Vagina (tissue), 2 donors: ENCODE measurements at regions not wholly inside any gene's neighbourhood (a gene's known extent, or its start where the extent isn't known, plus 50 kb on each side); places are given as distances from the start of the nearest gene placed in this dataset.
A peak's percentile ranks its signal among the peaks of the same experiment; 100 is the strongest.

Source experiments
- DNase-seq, 2 donors: peaks; one replicate each; pipeline ENCODE4 v3.0.0-alpha.2; 2017; ENCODE audit errors: extremely low spot score in 2 of 2
- H3K27ac ChIP-seq: fragments of 200-600 bp; sonication (generic); one replicate; pipeline ENCODE4 v1.5.1; 2019
- H3K27me3 ChIP-seq: fragments of 200-600 bp; sonication (generic); one replicate; pipeline ENCODE4 v1.5.1; 2019
- H3K36me3 ChIP-seq, 2 donors: fragments of 200-600 bp; sonication (generic); one replicate each; pipeline ENCODE4 v1.5.1; 2017 to 2019
- H3K4me1 ChIP-seq: fragments of 200-600 bp; sonication (generic); one replicate; pipeline ENCODE4 v1.5.1; 2019
- H3K4me3 ChIP-seq, 2 donors: fragments of 200-600 bp; sonication (generic); 1 replicate in 1 of 2; 2 replicates in 1 of 2; pipeline ENCODE4 v1.5.1; 2016 to 2019
- H3K9me3 ChIP-seq: fragments of 200-600 bp; sonication (generic); one replicate; pipeline ENCODE4 v1.5.1; 2019
- POLR2A ChIP-seq, 2 donors: fragments of 450-650 bp; IDR thresholded peaks; one replicate each; pipeline ENCODE4 v1.6.1; 2017; ENCODE audit warnings: antibody characterized with exemption in 2 of 2, mild to moderate bottlenecking in 2 of 2, moderate library complexity in 2 of 2
- POLR2AphosphoS5 ChIP-seq, 2 donors: sonication (generic); formaldehyde crosslinking; IDR thresholded peaks; one replicate each; pipeline ENCODE4 v1.9.0; 2017; ENCODE audit warnings: antibody characterized with exemption in 2 of 2, mild to moderate bottlenecking in 2 of 2, low read depth in 1 of 2; ENCODE audit not compliant: insufficient read depth in 1 of 2
- intact Hi-C: fragments of 100-400 bp; cut with DNase I; formaldehyde crosslinking; loops from one replicate; pipeline ENCODE4 v1.15.1; 2023
- TF ChIP-seq, protein P1 (sequence below), 3 experiments: fragments of 450-650 bp in 2 of 3; fragments of 200-600 bp in 1 of 3; sonication (generic) in 1 of 3; IDR thresholded peaks; one replicate each; pipeline ENCODE4 v1.5.1; 2017 to 2019; ENCODE audit warnings: antibody characterized with exemption in 3 of 3, mild to moderate bottlenecking in 2 of 3, moderate library complexity in 2 of 3

- H3K36me3 ChIP-seq: no peaks in the 10 kb centered on the region
- intact Hi-C loops: no loop called here
- TF ChIP-seq POLR2AphosphoS5 (IDR thresholded peaks at IDR 0.05; ENCODE audit: insufficient read depth in 1 of 2, low read depth in 1 of 2) (no peak), POLR2A (IDR thresholded peaks at IDR 0.05) (no peak)
- TF ChIP-seq, protein P1, sequence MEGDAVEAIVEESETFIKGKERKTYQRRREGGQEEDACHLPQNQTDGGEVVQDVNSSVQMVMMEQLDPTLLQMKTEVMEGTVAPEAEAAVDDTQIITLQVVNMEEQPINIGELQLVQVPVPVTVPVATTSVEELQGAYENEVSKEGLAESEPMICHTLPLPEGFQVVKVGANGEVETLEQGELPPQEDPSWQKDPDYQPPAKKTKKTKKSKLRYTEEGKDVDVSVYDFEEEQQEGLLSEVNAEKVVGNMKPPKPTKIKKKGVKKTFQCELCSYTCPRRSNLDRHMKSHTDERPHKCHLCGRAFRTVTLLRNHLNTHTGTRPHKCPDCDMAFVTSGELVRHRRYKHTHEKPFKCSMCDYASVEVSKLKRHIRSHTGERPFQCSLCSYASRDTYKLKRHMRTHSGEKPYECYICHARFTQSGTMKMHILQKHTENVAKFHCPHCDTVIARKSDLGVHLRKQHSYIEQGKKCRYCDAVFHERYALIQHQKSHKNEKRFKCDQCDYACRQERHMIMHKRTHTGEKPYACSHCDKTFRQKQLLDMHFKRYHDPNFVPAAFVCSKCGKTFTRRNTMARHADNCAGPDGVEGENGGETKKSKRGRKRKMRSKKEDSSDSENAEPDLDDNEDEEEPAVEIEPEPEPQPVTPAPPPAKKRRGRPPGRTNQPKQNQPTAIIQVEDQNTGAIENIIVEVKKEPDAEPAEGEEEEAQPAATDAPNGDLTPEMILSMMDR (IDR thresholded peaks at IDR 0.05): no peak
- no peak overlapping the region for H3K27ac ChIP-seq
- no peaks in the 10 kb centered on the region for H3K27me3 ChIP-seq
- no peaks in the 10 kb centered on the region for H3K9me3 ChIP-seq
- H3K4me3 ChIP-seq: no peak overlapping the region
- H3K4me1 ChIP-seq: no peaks in the 10 kb centered on the region
- peak in 1 of 2 donors; percentile 67 for DNase-seq
These were observed 242.2 kb downstream of the EMX2 start for GRCh38 chr10:117784776-117785175.

DNA sequence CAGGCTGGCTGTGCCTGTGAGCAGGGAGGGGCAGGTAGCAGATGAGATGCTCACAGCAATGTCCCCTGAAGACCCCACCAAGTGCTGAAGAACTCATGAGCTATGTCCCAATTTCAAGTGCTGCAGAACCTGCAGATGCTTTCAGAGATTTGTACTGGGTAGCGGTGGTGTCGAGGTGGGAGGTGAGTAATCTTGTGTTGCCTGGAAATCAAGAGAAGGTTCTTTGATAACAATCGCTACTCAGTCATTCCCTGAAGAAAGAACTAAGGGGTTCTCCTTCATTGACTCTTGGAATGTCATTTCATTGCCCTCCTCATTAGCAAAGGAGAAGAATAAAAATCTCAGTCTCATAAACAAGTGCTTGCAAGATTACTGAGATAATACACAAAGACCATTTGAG is 246.4 kb downstream of the EMX2 start:
- H3K4me3 ChIP-seq: no peak overlapping the region
- no peaks in the 10 kb centered on the region for H3K9me3 ChIP-seq
- DNase-seq: peak in 1 of 2 donors; percentile 43
- no peaks in the 10 kb centered on the region for H3K36me3 ChIP-seq
- no peak for TF ChIP-seq POLR2AphosphoS5 (IDR thresholded peaks at IDR 0.05; ENCODE audit: insufficient read depth in 1 of 2, low read depth in 1 of 2)
- intact Hi-C loops: no loop called here
- H3K27ac ChIP-seq: no peak overlapping the region
- no peaks in the 10 kb centered on the region for H3K4me1 ChIP-seq
- no peaks in the 10 kb centered on the region for H3K27me3 ChIP-seq

GRCh38 chr10:117790179-117790578 is 247.6 kb downstream of the EMX2 start:
- H3K36me3 ChIP-seq: no peaks in the 10 kb centered on the region
- no peak overlapping the region for H3K4me3 ChIP-seq
- TF ChIP-seq, protein P1 (IDR thresholded peaks at IDR 0.05): no peak
- no peak for TF ChIP-seq POLR2A (IDR thresholded peaks at IDR 0.05)
- no peak for TF ChIP-seq POLR2AphosphoS5 (IDR thresholded peaks at IDR 0.05; ENCODE audit: insufficient read depth in 1 of 2, low read depth in 1 of 2)

DNA sequence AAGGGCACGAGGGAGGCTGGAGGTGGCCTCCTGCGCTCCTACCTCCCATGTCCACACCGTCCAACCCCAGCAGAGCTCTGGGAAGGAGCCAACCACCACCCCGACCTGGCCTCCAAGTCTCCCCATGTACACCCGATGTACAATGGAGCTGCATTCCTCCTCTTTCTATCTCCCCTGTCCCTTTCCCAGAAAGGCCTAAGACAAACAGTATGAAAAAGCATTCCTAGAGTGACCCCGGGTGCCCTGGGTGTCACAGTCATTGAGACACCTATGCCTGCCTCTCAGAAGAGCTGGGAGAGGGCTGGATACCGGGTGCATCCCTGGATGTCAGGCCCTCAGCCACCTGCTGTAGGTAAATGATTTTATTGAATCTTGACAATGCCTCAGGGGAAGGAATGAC is 248.1 kb downstream of the EMX2 start:
- Histone ChIP-seq H3K36me3 (no peaks in the 10 kb centered on the region), H3K27ac (no peak overlapping the region), H3K4me1 (no peaks in the 10 kb centered on the region), H3K27me3 (no peaks in the 10 kb centered on the region), H3K4me3 (no peak overlapping the region), H3K9me3 (no peaks in the 10 kb centered on the region)
- TF ChIP-seq POLR2AphosphoS5 (IDR thresholded peaks at IDR 0.05; ENCODE audit: insufficient read depth in 1 of 2, low read depth in 1 of 2) (no peak), POLR2A (IDR thresholded peaks at IDR 0.05) (no peak)
- TF ChIP-seq, protein P1 (IDR thresholded peaks at IDR 0.05): no peak
- intact Hi-C loops: no loop called here
- DNase-seq: peak; percentile 42 to 52

More at GRCh38 chr10:117790179-117790578, 247.6 kb downstream of the EMX2 start:
- DNase-seq: no peak
- intact Hi-C loops: no loop called here
- Histone ChIP-seq H3K4me1 (no peaks in the 10 kb centered on the region), H3K9me3 (no peaks in the 10 kb centered on the region), H3K27me3 (no peaks in the 10 kb centered on the region), H3K27ac (no peak overlapping the region)

GRCh38 chr10:117792214-117792613 is 249.7 kb downstream of the EMX2 start:
- H3K4me1 ChIP-seq: no peaks in the 10 kb centered on the region
- no peak for DNase-seq

More at GRCh38 chr10:117792214-117792613, 249.7 kb downstream of the EMX2 start:
- H3K36me3 ChIP-seq: no peaks in the 10 kb centered on the region
- H3K9me3 ChIP-seq: no peaks in the 10 kb centered on the region
- no peak overlapping the region for H3K27ac ChIP-seq
- H3K4me3 ChIP-seq: no peak overlapping the region
- H3K27me3 ChIP-seq: no peaks in the 10 kb centered on the region
- intact Hi-C loops: no loop called here
- TF ChIP-seq, protein P1 (IDR thresholded peaks at IDR 0.05): no peak
- TF ChIP-seq POLR2A (IDR thresholded peaks at IDR 0.05): no peak
- TF ChIP-seq POLR2AphosphoS5 (IDR thresholded peaks at IDR 0.05; ENCODE audit: insufficient read depth in 1 of 2, low read depth in 1 of 2): no peak
